GM23338 (cell line): ENCODE measurements at regions not wholly inside any gene's neighbourhood (a gene's known extent, or its start where the extent isn't known, plus 50 kb on each side); places are given as distances from the start of the nearest gene placed in this dataset.

Experiments
- ATAC-seq: fragments of 200-7000 bp; cut with Tn5 transposase; 3 replicates; pipeline ENCODE4 v1.9.1; 2020
- DNase-seq: peaks from one replicate; pipeline ENCODE4 v3.0.0-alpha.2; 2015; ENCODE audit warnings: low spot score
- H2AFZ ChIP-seq: fragments of 200-600 bp; sonication (generic); 2 replicates; pipeline ENCODE4 v1.8.0; 2016; ENCODE audit warnings: antibody characterized with exemption, mild to moderate bottlenecking, moderate library complexity
- H3F3A ChIP-seq: fragments of 200-600 bp; sonication (generic); replicated peaks from 2 replicates; pipeline ENCODE4 v1.8.0; 2017; ENCODE audit warnings: antibody characterized with exemption, mixed run types, low read depth
- H3K27ac ChIP-seq: fragments of 200-600 bp; sonication (generic); 2 replicates; pipeline ENCODE4 v1.6.1; 2016; ENCODE audit warnings: low read depth
- H3K27me3 ChIP-seq: fragments of 200-600 bp; sonication (generic); 2 replicates; pipeline ENCODE4 v1.8.0; 2016; ENCODE audit warnings: mild to moderate bottlenecking, mixed run types, moderate library complexity; ENCODE audit not compliant: insufficient read depth
- H3K36me3 ChIP-seq: fragments of 200-600 bp; sonication (generic); 2 replicates; pipeline ENCODE4 v1.8.0; 2016; ENCODE audit warnings: mild to moderate bottlenecking; ENCODE audit not compliant: insufficient read depth
- H3K4me1 ChIP-seq: fragments of 200-600 bp; sonication (generic); 2 replicates; pipeline ENCODE4 v1.8.0; 2016; ENCODE audit warnings: mild to moderate bottlenecking, moderate library complexity; ENCODE audit not compliant: insufficient read depth
- H3K4me2 ChIP-seq: fragments of 200-600 bp; sonication (generic); 2 replicates; pipeline ENCODE4 v1.7.1; 2017; ENCODE audit warnings: mixed run types
- H3K4me3 ChIP-seq: fragments of 200-600 bp; sonication (generic); 2 replicates; pipeline ENCODE4 v1.6.1; 2016; ENCODE audit warnings: mixed run types
- H3K79me2 ChIP-seq: fragments of 200-600 bp; sonication (generic); replicated peaks from 2 replicates; pipeline ENCODE4 v1.8.0; 2017; ENCODE audit warnings: mild to moderate bottlenecking; ENCODE audit not compliant: insufficient read depth
- H3K9me2 ChIP-seq: fragments of 200-600 bp; sonication (generic); 2 replicates; pipeline ENCODE4 v1.8.0; 2017; ENCODE audit not compliant: insufficient read depth
- H4K20me1 ChIP-seq: fragments of 200-600 bp; sonication (generic); replicated peaks from 2 replicates; pipeline ENCODE4 v1.8.0; 2017; ENCODE audit warnings: mild to moderate bottlenecking; ENCODE audit not compliant: insufficient read depth
- H3K27ac Mint-ChIP-seq: 2 replicates; pipeline ENCODE4 v1.8.0; 2020; ENCODE audit warnings: inconsistent platforms, mild to moderate bottlenecking, moderate library complexity, mixed read lengths
- H3K27me3 Mint-ChIP-seq: 3 replicates; pipeline ENCODE4 v1.8.0; 2022; ENCODE audit warnings: low read depth, mild to moderate bottlenecking, moderate library complexity, mixed read lengths, inconsistent platforms; ENCODE audit not compliant: insufficient read depth, poor library complexity
- H3K36me3 Mint-ChIP-seq: 3 replicates; pipeline ENCODE4 v1.8.0; 2021; ENCODE audit warnings: low read depth, mild to moderate bottlenecking, inconsistent platforms, moderate library complexity, mixed read lengths
- H3K4me1 Mint-ChIP-seq: 3 replicates; pipeline ENCODE4 v1.8.0; 2020; ENCODE audit warnings: mild to moderate bottlenecking, inconsistent platforms, mixed read lengths
- H3K4me3 Mint-ChIP-seq: 3 replicates; pipeline ENCODE4 v1.8.0; 2021; ENCODE audit warnings: moderate library complexity, mild to moderate bottlenecking, inconsistent platforms, mixed read lengths
- H3K9me3 Mint-ChIP-seq: 3 replicates; pipeline ENCODE4 v1.8.0; 2020; ENCODE audit warnings: moderate library complexity, mild to moderate bottlenecking, inconsistent platforms, mixed read lengths
- CREB1 ChIP-seq: fragments of 250-450 bp; sonication (Bioruptor Pico); IDR thresholded peaks from 2 replicates; pipeline ENCODE4 v1.5.0; 2020; ENCODE audit warnings: low read depth, mild to moderate bottlenecking, moderate library complexity
- ETS1 ChIP-seq: IDR thresholded peaks from 2 replicates; pipeline ENCODE4 v1.6.1; 2016; ENCODE audit warnings: antibody characterized with exemption
- EZH2 ChIP-seq: fragments of 200-600 bp; sonication (generic); IDR thresholded peaks from one replicate; pipeline ENCODE4 v1.8.0; 2017; ENCODE audit warnings: antibody characterized with exemption, mild to moderate bottlenecking, low read depth; ENCODE audit not compliant: unreplicated experiment
- EZH2phosphoT487 ChIP-seq: fragments of 200-600 bp; sonication (generic); IDR thresholded peaks from one replicate; pipeline ENCODE4 v1.8.1; 2018; ENCODE audit warnings: antibody characterized with exemption; ENCODE audit not compliant: unreplicated experiment
- NANOG ChIP-seq: IDR thresholded peaks from 2 replicates; pipeline ENCODE4 v1.6.1; 2016; ENCODE audit warnings: antibody characterized with exemption, borderline replicate concordance
- REST ChIP-seq: IDR thresholded peaks from one replicate; pipeline ENCODE4 v1.6.1; 2018; ENCODE audit warnings: antibody characterized with exemption; ENCODE audit not compliant: unreplicated experiment
- STAT1 ChIP-seq: IDR thresholded peaks from one replicate; pipeline ENCODE4 v1.6.1; 2016; ENCODE audit warnings: antibody characterized with exemption; ENCODE audit not compliant: unreplicated experiment
- ZNF114 ChIP-seq: fragments of 250-450 bp; sonication (Bioruptor Pico); IDR thresholded peaks from 2 replicates; pipeline ENCODE4 v1.5.0; 2020; ENCODE audit warnings: mild to moderate bottlenecking, moderate library complexity
- ZNF331 ChIP-seq: fragments of 250-450 bp; sonication (Bioruptor Pico); IDR thresholded peaks from 2 replicates; pipeline ENCODE4 v1.5.0; 2020; ENCODE audit warnings: low read depth, mild to moderate bottlenecking, moderate library complexity
- TF ChIP-seq, protein P1 (sequence below), 2 experiments: fragments of 200-600 bp in 1 of 2; sonication (generic) in 1 of 2; conservative IDR thresholded peaks; 2 replicates each; pipeline versions ENCODE4 v1.5.1 to v1.6.1; 2016 to 2017; ENCODE audit warnings: antibody characterized with exemption in 2 of 2, low read depth in 2 of 2, mild to moderate bottlenecking in 2 of 2, moderate library complexity in 1 of 2

GRCh38 chr2:150001788-150002187 is 414.2 kb upstream of the MMADHC start:
- H3K79me2 ChIP-seq: no peaks in the 10 kb centered on the region
- no peaks in the 10 kb centered on the region for H3K4me1 ChIP-seq
- H3K27ac Mint-ChIP-seq: no peak overlapping the region
- H3K4me3 Mint-ChIP-seq: no peak overlapping the region
- H3F3A ChIP-seq: no peaks in the 10 kb centered on the region
- DNase-seq (no peak), ATAC-seq (no peak)
- H3K27me3 Mint-ChIP-seq: no peaks in the 10 kb centered on the region
- no peak overlapping the region for H3K4me2 ChIP-seq
- no peak overlapping the region for H3K4me3 ChIP-seq
- no peaks in the 10 kb centered on the region for H3K36me3 ChIP-seq
- TF ChIP-seq NANOG (no peak), CREB1 (CRISPR knock-in tag) (no peak), EZH2 (no peak), REST (no peak), ETS1 (no peak), STAT1 (no peak)
- TF ChIP-seq, protein P1, sequence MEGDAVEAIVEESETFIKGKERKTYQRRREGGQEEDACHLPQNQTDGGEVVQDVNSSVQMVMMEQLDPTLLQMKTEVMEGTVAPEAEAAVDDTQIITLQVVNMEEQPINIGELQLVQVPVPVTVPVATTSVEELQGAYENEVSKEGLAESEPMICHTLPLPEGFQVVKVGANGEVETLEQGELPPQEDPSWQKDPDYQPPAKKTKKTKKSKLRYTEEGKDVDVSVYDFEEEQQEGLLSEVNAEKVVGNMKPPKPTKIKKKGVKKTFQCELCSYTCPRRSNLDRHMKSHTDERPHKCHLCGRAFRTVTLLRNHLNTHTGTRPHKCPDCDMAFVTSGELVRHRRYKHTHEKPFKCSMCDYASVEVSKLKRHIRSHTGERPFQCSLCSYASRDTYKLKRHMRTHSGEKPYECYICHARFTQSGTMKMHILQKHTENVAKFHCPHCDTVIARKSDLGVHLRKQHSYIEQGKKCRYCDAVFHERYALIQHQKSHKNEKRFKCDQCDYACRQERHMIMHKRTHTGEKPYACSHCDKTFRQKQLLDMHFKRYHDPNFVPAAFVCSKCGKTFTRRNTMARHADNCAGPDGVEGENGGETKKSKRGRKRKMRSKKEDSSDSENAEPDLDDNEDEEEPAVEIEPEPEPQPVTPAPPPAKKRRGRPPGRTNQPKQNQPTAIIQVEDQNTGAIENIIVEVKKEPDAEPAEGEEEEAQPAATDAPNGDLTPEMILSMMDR (conservative IDR thresholded peaks at IDR 0.05; ENCODE audit: low read depth in 2 of 2): no peak
- no peaks in the 10 kb centered on the region for H3K9me3 Mint-ChIP-seq
- no peaks in the 10 kb centered on the region for H3K27me3 ChIP-seq
- H3K27ac ChIP-seq: no peak overlapping the region
- no peaks in the 10 kb centered on the region for H4K20me1 ChIP-seq
- no peaks in the 10 kb centered on the region for H3K36me3 Mint-ChIP-seq
- H3K9me2 ChIP-seq: peaks cover under 1% of the 10 kb centered on the region; the same call in 1 of the 2 replicates
- peak overlapping the region; percentile 28; the same call in 1 of the 2 replicates for H2AFZ ChIP-seq
- no peaks in the 10 kb centered on the region; the same call in 2 of the 3 replicates for H3K4me1 Mint-ChIP-seq

DNA sequence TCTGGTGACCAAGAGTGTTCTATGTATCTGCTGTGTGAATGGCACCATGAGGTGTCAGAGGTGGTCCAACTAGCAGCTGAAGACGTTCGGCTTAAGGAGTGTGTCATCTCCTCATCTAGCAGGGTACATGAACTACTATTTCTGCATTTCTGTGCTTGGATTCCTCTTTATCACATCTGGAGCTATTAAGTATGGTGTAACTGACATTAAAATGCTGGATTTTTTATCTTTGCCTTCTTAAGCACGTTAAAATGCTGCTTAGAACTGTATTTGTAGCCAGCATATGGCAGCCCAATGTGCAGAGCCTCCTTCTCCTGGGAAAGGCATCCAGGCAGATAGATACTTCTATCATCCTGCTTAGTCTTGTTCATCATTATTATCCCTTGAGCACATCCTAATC is 409.3 kb upstream of the MMADHC start:
- Histone ChIP-seq H3K4me2 (no peak overlapping the region), H3K36me3 (no peaks in the 10 kb centered on the region), H3K4me3 (no peak overlapping the region), H3K9me2 (peaks cover 15% of the 10 kb centered on the region; the same call in 1 of the 2 replicates), H3F3A (no peaks in the 10 kb centered on the region), H2AFZ (peak overlapping the region; percentile 10; the same call in 1 of the 2 replicates), H3K79me2 (no peaks in the 10 kb centered on the region), H4K20me1 (no peaks in the 10 kb centered on the region), H3K4me1 (no peaks in the 10 kb centered on the region), H3K27me3 (no peaks in the 10 kb centered on the region), H3K27ac (no peak overlapping the region)
- Mint-ChIP-seq H3K27ac (no peak overlapping the region), H3K27me3 (no peaks in the 10 kb centered on the region), H3K4me3 (no peak overlapping the region), H3K36me3 (no peaks in the 10 kb centered on the region), H3K4me1 (no peaks in the 10 kb centered on the region), H3K9me3 (no peaks in the 10 kb centered on the region)
- DNase-seq (no peak), ATAC-seq (no peak)
- TF ChIP-seq ZNF331 (CRISPR knock-in tag) (no peak), EZH2phosphoT487 (no peak), EZH2 (no peak), CREB1 (CRISPR knock-in tag) (no peak), ZNF114 (CRISPR knock-in tag) (no peak)
